HG03064 (cell line): ENCODE measurements at regions not wholly inside any gene's neighbourhood (a gene's known extent, or its start where the extent isn't known, plus 50 kb on each side); places are given as distances from the start of the nearest gene placed in this dataset.
"Not testable (repeated sequence)": the region's sequence is repeated elsewhere in the genome, so short reads cannot be mapped to it uniquely, and the experiment has no call there.

ENCODE experiments used
- ATAC-seq: cut with Tn5 transposase; IDR thresholded peaks from one replicate; pipeline ENCODE4 v1.9.1; 2021; ENCODE audit warnings: low read depth; ENCODE audit not compliant: unreplicated experiment

GRCh38 chr3:106420628-106421027 is 551.8 kb upstream of the CBLB start:
- ATAC-seq, result no peak

- ATAC-seq, result no peak
These were observed 552.6 kb upstream of the CBLB start for GRCh38 chr3:106421426-106421825.

GRCh38 chr3:106421909-106422308 is 553.1 kb upstream of the CBLB start:
- no peak for ATAC-seq

DNA sequence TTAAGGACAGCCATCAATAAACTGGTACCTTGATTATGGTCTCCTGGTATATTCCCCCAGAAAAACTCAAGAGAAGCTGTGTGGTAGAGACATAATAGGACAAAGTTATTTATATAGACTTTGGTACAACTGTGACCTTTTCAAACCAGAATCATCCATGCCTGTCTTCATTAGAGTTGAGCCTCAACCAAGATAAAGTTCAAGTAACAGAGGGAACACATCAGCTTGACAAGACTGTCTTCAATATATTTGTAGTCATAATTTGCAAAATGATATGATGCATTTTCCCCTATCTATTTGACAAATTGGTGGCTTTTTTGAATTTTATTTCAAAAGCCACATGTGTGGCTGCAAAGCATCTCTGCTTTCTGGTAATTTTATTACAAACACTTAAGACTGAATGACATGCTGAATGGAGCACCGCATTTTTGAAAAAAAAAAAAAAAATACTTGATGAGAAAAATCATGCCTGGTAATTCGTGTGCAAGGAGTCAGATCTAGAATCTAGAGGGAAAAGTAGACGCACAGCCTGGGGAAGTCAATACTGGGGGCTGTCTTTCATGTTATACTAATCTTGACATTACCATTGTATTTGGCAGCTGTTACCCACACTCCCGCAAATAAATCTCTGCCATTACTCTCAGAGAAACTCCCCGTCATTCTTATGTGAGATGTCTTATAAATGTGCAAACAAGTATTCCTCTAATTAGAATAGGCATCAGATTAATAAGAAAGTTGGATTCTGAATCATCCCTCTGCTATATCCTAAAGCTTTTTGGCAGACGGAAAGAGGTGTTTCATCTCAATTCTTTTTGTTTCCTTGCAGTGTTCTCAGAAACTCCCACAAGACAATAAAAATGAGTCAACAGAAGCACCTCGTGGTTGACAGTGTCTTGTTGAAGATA is 554.8 kb upstream of the CBLB start:
- no peak for ATAC-seq

- no peak for ATAC-seq
These were observed 556.2 kb upstream of the CBLB start for GRCh38 chr3:106425026-106425425.

DNA sequence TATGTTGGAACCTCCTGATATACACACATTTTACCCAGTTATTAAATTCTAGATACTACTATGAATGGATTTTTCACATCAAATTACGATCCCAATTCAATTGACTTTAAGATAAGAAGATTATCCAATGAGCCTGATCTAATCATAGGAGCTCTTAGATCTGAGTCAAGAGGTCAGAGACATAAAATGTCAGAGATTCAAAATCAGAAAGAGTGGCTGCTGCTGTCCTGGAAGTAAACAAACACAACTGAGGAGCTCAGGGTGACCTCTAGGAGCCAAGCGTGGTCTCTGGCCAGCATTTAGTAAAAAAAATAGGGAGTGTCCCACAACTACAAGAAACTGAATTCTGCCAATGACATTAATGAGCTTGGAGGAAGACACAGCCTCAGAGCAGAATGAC is 557.1 kb upstream of the CBLB start:
- no peak for ATAC-seq

DNA sequence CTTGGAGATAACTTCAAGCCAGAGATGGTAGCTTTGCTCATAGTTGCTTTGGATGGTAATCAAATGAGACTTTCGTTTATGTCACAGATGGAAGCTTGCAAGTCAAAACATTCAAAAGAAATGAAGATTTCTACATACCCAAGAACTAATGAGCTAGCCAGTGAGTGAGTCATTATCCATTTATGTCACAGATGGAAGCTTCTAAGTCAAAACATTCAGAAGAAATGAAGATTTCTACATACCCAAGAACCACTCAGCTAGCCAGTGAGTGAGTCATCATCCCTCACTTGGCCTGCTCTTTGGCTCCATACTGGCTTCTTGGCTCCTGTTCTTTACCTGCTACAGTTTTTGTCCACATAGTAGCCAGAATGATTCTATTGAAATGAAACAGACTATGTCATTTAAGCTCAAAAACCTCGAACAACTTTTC is 559.8 kb upstream of the CBLB start:
- no peak for ATAC-seq

GRCh38 chr3:106431721-106432120 is 562.9 kb upstream of the CBLB start:
- no peak for ATAC-seq

DNA sequence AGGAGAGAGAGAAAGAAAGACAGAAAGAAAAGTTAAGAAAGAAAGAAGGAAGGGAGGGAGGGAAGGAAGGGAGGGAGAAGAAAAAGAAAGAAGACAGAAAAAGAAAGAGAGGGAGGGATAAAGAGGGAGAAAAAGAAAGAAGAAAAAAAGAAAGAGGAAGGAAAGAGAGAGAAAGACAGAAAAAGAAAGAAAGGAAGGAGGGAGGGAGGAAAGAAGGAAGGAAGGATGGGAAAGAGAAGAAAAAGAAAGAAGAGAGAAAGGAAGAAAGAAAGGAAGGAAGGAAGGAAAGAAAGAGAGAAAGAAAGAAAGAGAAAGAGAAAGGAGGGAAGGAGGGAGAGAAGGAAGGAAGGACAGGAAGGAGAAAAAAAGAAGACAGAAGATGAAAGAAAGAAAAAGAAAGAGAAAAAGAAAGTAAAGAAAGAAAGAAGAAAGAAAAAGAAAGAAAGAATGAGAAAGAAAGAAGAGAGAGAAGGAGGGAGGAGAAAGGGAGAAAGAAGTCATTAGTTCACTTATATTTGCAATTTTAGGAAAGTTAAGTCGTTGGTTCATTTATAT is 567.2 kb upstream of the CBLB start:
- no peak for ATAC-seq

DNA sequence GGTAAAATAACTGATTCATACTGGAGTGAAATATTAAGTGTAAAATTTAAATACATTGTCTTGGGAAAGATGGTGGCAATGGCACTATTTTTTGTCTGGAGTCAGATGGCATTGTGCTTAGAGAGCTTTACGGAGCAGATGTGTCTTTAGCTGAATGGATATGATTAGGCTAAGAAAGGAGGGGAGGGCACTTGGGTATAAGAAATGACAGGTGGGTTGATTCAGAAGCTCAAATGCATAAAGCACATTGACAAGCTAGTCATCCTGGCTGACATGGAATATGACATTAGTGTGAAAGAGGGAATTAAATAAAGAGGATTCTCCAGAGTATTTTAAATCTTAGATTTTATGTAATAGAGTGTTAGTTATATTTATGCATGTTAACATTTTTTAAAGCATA is 570.1 kb upstream of the CBLB start:
- no peak for ATAC-seq

DNA sequence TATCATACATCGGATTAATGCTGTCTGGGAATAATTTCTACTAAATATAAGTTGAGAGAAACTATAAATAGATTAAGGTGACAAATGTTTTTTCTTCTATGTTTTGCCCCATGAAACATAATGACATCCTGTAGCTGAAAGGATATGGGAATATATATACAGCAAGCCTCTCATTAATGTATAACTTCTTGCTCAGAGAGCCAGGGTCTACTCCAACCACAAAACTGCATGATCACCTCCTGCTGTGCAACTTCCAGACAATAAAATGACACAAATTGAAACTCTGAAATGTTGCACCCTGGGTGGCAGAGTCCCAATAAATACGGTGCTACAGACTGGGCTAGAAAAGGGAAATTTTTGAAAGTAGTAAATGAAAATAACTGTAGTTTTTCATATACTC is 571.9 kb upstream of the CBLB start:
- no peak for ATAC-seq

DNA sequence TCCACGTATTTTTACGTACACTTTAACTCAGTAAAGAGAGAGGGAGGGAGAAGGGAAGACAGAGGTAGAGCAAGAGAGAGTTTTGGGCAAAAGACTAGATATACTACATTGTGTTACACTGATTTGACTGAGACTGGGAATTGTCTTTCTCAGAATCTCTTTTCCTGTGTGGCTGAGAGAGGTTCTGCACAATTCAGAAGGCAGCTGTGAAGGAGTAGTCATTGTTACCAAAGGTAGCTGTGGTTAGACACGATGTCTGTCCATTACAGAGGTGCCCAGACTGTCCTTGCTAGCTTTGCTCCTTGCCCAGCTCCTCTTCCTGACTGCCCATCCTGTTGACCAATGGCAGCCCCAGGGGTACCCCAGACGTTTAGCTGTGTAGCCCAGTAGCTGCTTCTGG is 577.5 kb upstream of the CBLB start:
- no peak for ATAC-seq

GRCh38 chr3:106447723-106448301 is 579.0 kb upstream of the CBLB start:
- no peak for ATAC-seq

- not testable (repeated sequence) for ATAC-seq
These were observed 579.7 kb upstream of the CBLB start for GRCh38 chr3:106448372-106448966.

DNA sequence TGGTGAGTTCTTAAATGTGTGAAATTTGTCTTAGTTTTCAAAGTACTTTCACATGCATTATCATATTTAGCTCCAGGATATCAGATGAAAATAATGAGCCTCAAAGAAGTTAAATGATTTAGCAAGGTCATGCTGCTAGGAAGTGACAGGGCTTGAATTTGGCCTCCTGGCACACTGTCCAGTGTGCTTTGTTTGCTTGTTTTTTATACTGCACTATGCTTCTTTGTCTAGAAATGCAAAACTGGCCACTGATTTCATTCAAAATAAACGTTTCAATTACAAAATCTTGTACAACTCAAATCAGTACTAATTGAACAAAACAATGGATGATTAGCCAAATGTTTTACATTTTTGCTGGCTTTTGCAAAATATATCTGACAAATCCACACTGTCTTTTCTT is 583.3 kb upstream of the CBLB start:
- ATAC-seq, result no peak

- ATAC-seq, result no peak
These were observed 585.7 kb upstream of the CBLB start for GRCh38 chr3:106454497-106454896.

- peak; percentile 96 for ATAC-seq
These were observed 588.7 kb upstream of the CBLB start for GRCh38 chr3:106457281-106458180.

DNA sequence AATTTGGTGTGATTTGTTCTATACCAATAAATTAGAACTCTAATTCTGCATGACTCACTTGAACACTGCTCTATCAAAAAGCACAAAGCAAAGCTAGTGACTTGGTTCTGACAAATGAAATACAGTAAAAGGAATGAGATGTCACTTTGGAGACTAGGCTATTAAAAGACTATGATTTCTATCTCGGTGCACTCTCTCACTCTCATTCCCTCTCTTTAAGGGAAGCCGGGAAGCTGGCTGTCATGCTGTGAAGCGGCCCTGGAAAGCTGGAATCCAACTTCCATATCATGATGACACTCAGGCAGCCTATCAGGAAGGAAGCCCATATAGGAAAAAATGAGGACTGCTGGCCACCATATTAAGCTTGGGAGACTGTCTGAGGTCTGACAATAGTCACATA is 590.1 kb upstream of the CBLB start:
- ATAC-seq, result no peak

GRCh38 chr3:106466881-106467280 is 598.1 kb upstream of the CBLB start:
- ATAC-seq, result no peak
